Panc1 (cell line): ENCODE measurements at regions not wholly inside any gene's neighbourhood (a gene's known extent, or its start where the extent isn't known, plus 50 kb on each side); places are given as distances from the start of the nearest gene placed in this dataset.

Experiments used
- ATAC-seq: fragments of 200-7000 bp; cut with Tn5 transposase; 2 replicates; pipeline ENCODE4 v1.9.1; 2020; ENCODE audit warnings: mild to moderate bottlenecking, moderate library complexity
- BruUV-seq: library from RNA; stranded (reverse); fragments of 400-500 nt; replicated peaks from 2 replicates; lab custom pipeline; 2021; lab: Mats Ljungman, UMichigan
- CTCF ChIA-PET: fragments of 300-600 bp; sonication (Branson Sonifier 250); formaldehyde crosslinking; loops from one replicate; lab custom pipeline; 2022; ENCODE audit warnings: antibody characterized with exemption; lab: Charles Lee
- POLR2A ChIA-PET: fragments of 300-600 bp; sonication (Branson Sonifier 250); formaldehyde crosslinking; loops from one replicate; lab custom pipeline; 2022; ENCODE audit warnings: antibody characterized with exemption; lab: Charles Lee
- DNase-seq: peaks from one replicate; pipeline ENCODE4 v3.0.0-alpha.2; 2010; ENCODE audit warnings: low read depth, low spot score
- H3K27ac ChIP-seq: 2 replicates; pipeline ENCODE4 v1.5.1; 2011; ENCODE audit warnings: mild to moderate bottlenecking, low read length, inconsistent platforms
- H3K27me3 ChIP-seq: fragments of 200-500 bp; sonication (Bioruptor generic); 2 replicates; pipeline ENCODE4 v1.6.0; 2014; ENCODE audit warnings: low read length, inconsistent platforms; ENCODE audit not compliant: control insufficient read depth, insufficient read depth
- H3K36me3 ChIP-seq: fragments of 200-500 bp; sonication (Bioruptor generic); 2 replicates; pipeline ENCODE4 v1.5.1; 2014; ENCODE audit warnings: inconsistent platforms, mild to moderate bottlenecking, low read length, moderate library complexity; ENCODE audit not compliant: control insufficient read depth, insufficient read depth
- H3K4me1 ChIP-seq: 2 replicates; pipeline ENCODE4 v1.5.1; 2011; ENCODE audit warnings: inconsistent platforms, mild to moderate bottlenecking, low read length, moderate library complexity; ENCODE audit not compliant: control insufficient read depth, insufficient read depth
- H3K4me3 ChIP-seq, 2 experiments: 2 replicates each; pipeline ENCODE4 v1.5.1; 2011 to 2012; ENCODE audit warnings: low read depth in 2 of 2, low read length in 2 of 2, mild to moderate bottlenecking in 2 of 2, inconsistent platforms in 1 of 2, moderate library complexity in 1 of 2
- H3K9me3 ChIP-seq: fragments of 200-500 bp; sonication (Bioruptor generic); 2 replicates; pipeline ENCODE4 v1.5.1; 2014; ENCODE audit warnings: low read depth, mild to moderate bottlenecking, inconsistent platforms, low read length, moderate library complexity; ENCODE audit not compliant: control insufficient read depth, insufficient read depth
- CTCF ChIP-seq: fragments of 450-650 bp; IDR thresholded peaks from 2 replicates; pipeline ENCODE4 v1.5.1; 2017; ENCODE audit warnings: mild to moderate bottlenecking
- POLR2AphosphoS5 ChIP-seq: IDR thresholded peaks from 2 replicates; pipeline ENCODE4 v1.6.1; 2012; ENCODE audit warnings: mild to moderate bottlenecking, low read depth, low read length, moderate library complexity
- SIN3A ChIP-seq: IDR thresholded peaks from 2 replicates; pipeline ENCODE4 v1.6.1; 2012; ENCODE audit warnings: low read depth, mild to moderate bottlenecking, low read length, moderate library complexity, borderline replicate concordance; ENCODE audit not compliant: insufficient read depth
- TCF7L2 ChIP-seq: IDR thresholded peaks from 2 replicates; pipeline ENCODE4 v1.6.1; 2011; ENCODE audit warnings: mild to moderate bottlenecking, low read depth, low read length, inconsistent platforms
- in situ Hi-C: cut with HindIII; loops from 2 replicates; pipeline ENCODE4 v1.10.0; 2016; ENCODE audit warnings: low sequenced_read_pairs, low pct_unique_long_range_greater_than_20kb
- intact Hi-C: fragments of 100-400 bp; cut with micrococcal nuclease; formaldehyde crosslinking; loops from one replicate; pipeline ENCODE4 v1.10.0; 2022; ENCODE audit not compliant: unreplicated experiment
- TF ChIP-seq, protein P1 (sequence below), 2 experiments: IDR thresholded peaks; 2 replicates each; pipeline ENCODE4 v1.6.1; 2011 to 2012; ENCODE audit warnings: low read depth in 2 of 2, control low read depth in 1 of 2, low read length in 1 of 2, mild to moderate bottlenecking in 1 of 2, moderate library complexity in 1 of 2; ENCODE audit not compliant: insufficient read depth in 1 of 2

DNA sequence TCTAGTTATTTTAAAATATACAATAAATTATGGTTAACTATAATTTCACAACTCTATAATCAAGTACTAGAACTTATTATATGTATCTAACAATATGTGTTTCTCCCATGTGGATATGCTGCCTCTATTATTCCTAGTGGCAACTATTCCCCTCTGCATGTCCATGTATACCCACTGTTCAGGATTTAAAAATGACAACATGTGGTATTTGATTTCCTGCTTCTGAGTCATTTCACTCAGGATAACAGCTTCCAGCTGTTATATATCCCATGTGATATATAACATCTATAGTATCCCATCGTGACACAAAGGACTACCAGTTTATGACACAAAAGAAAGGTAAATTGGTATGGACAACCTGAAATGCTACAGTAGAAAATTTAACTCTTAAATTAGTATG, 167.4 kb upstream of the TACR3 start:
- Histone ChIP-seq H3K4me3 (no peak overlapping the region), H3K4me1 (no peaks in the 10 kb centered on the region), H3K27me3 (no peaks in the 10 kb centered on the region), H3K27ac (no peak overlapping the region), H3K9me3 (no peaks in the 10 kb centered on the region), H3K36me3 (no peaks in the 10 kb centered on the region)
- POLR2A ChIA-PET, result no interaction called here
- no TSS peak for BruUV-seq
- in situ Hi-C loops (no loop called here), intact Hi-C loops (no loop called here)
- ATAC-seq, result no peak
- DNase-seq, result no peak
- TF ChIP-seq POLR2AphosphoS5, result no peak
- no peak for TF ChIP-seq TCF7L2
- CTCF ChIA-PET, result no interaction called here

DNA sequence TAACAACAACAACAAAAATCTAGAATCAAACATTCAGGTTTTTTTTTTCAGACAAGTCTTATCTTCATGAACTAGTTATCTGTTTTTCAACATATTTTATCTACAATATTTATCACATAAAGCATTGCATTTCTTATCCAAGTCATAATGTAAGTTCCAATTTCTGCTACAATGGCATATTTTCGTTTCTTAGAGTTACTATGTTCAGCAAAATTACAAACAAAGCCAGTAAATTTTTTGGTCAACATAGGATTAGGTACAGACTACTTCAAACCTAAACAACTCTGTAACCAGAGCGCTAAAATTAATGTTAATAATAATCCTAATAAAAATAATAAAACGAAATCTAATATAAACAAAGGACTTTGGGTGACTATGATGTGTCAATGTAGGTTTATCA, 165.4 kb upstream of the TACR3 start:
- Histone ChIP-seq H3K4me3 (no peak overlapping the region), H3K27me3 (no peaks in the 10 kb centered on the region), H3K36me3 (no peaks in the 10 kb centered on the region), H3K4me1 (no peaks in the 10 kb centered on the region), H3K9me3 (no peaks in the 10 kb centered on the region), H3K27ac (no peak overlapping the region)
- no peak for DNase-seq
- in situ Hi-C loops, result no loop called here
- ATAC-seq, result no peak
- TF ChIP-seq, protein P1, sequence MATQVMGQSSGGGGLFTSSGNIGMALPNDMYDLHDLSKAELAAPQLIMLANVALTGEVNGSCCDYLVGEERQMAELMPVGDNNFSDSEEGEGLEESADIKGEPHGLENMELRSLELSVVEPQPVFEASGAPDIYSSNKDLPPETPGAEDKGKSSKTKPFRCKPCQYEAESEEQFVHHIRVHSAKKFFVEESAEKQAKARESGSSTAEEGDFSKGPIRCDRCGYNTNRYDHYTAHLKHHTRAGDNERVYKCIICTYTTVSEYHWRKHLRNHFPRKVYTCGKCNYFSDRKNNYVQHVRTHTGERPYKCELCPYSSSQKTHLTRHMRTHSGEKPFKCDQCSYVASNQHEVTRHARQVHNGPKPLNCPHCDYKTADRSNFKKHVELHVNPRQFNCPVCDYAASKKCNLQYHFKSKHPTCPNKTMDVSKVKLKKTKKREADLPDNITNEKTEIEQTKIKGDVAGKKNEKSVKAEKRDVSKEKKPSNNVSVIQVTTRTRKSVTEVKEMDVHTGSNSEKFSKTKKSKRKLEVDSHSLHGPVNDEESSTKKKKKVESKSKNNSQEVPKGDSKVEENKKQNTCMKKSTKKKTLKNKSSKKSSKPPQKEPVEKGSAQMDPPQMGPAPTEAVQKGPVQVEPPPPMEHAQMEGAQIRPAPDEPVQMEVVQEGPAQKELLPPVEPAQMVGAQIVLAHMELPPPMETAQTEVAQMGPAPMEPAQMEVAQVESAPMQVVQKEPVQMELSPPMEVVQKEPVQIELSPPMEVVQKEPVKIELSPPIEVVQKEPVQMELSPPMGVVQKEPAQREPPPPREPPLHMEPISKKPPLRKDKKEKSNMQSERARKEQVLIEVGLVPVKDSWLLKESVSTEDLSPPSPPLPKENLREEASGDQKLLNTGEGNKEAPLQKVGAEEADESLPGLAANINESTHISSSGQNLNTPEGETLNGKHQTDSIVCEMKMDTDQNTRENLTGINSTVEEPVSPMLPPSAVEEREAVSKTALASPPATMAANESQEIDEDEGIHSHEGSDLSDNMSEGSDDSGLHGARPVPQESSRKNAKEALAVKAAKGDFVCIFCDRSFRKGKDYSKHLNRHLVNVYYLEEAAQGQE (IDR thresholded peaks at IDR 0.05; ENCODE audit: insufficient read depth in 1 of 2, low read depth in 2 of 2, low read length in 1 of 2), result no peak
- TF ChIP-seq CTCF (no peak), TCF7L2 (no peak), POLR2AphosphoS5 (no peak), SIN3A (no peak)
- BruUV-seq, result no TSS peak
- intact Hi-C loops, result no loop called here
- POLR2A ChIA-PET, result no interaction called here
- CTCF ChIA-PET, result no interaction called here

DNA sequence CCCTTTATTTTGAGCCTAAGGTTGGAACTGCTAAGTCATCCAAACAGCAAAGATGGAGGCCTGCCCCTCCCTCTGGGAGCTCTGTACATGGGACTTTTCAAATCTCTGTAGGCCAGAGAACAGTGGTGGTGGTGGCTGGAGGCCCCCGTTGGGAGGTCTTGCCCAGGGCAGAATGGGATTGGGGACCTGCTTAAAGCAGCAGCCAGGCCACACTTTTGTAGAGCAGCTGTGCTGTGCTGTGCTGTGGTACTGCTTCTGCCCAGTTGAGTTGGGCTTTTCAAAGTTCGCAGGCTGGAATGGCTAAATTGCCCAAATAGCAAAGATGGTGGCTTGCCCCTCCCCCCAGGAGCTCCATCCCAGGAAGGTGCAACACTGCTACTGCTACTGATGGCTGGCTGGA, 147.5 kb upstream of the TACR3 start:
- in situ Hi-C loops, result no loop called here
- intact Hi-C loops, result no loop called here
- DNase-seq, result no peak
- no peak for ATAC-seq
- BruUV-seq, result no TSS peak
- H3K27me3 ChIP-seq, result no peaks in the 10 kb centered on the region
- no peak overlapping the region for H3K27ac ChIP-seq
- H3K36me3 ChIP-seq, result no peaks in the 10 kb centered on the region
- no peak overlapping the region for H3K4me3 ChIP-seq
- no peaks in the 10 kb centered on the region for H3K4me1 ChIP-seq
- TF ChIP-seq TCF7L2, result no peak
- no peak for TF ChIP-seq SIN3A
- TF ChIP-seq, protein P1 (IDR thresholded peaks at IDR 0.05; ENCODE audit: insufficient read depth in 1 of 2, low read depth in 2 of 2, low read length in 1 of 2), result no peak
- TF ChIP-seq POLR2AphosphoS5, result no peak
- no peak for TF ChIP-seq CTCF
- ChIA-PET CTCF (no interaction called here), POLR2A (no interaction called here)
- no peaks in the 10 kb centered on the region for H3K9me3 ChIP-seq
